HEK293 (cell line): ENCODE measurements at regions not wholly inside any gene's neighbourhood (a gene's known extent, or its start where the extent isn't known, plus 50 kb on each side); places are given as distances from the start of the nearest gene placed in this dataset.

Experiments used
- BCL11B ChIP-seq: fragments of 450-650 bp; formaldehyde crosslinking; IDR thresholded peaks from 2 replicates; pipeline ENCODE4 v1.5.1; 2016; ENCODE audit warnings: low read depth, missing biosample characterization, missing genetic modification characterization
- CTCF ChIP-seq: fragments of 450-650 bp; formaldehyde crosslinking; IDR thresholded peaks from 2 replicates; pipeline ENCODE4 v1.5.1; 2016; ENCODE audit warnings: missing biosample characterization, missing genetic modification characterization
- YY2 ChIP-seq: fragments of 450-650 bp; formaldehyde crosslinking; IDR thresholded peaks from 2 replicates; pipeline ENCODE4 v1.5.1; 2016; ENCODE audit warnings: missing biosample characterization, missing genetic modification characterization
- ZBTB49 ChIP-seq: fragments of 450-650 bp; formaldehyde crosslinking; IDR thresholded peaks from 2 replicates; pipeline ENCODE4 v1.5.1; 2016; ENCODE audit warnings: missing biosample characterization, missing genetic modification characterization, low read depth
- ZNF26 ChIP-seq: fragments of 450-650 bp; formaldehyde crosslinking; IDR thresholded peaks from 2 replicates; pipeline ENCODE4 v1.5.1; 2016; ENCODE audit warnings: missing biosample characterization, missing genetic modification characterization
- ZNF558 ChIP-seq: fragments of 450-650 bp; formaldehyde crosslinking; IDR thresholded peaks from 2 replicates; pipeline ENCODE4 v1.5.1; 2016; ENCODE audit warnings: missing biosample characterization, missing genetic modification characterization

- TF ChIP-seq ZNF26 (tag by site-specific recombination) = no peak
- TF ChIP-seq BCL11B (tag by site-specific recombination) = no peak
- TF ChIP-seq ZBTB49 = no peak
- no peak for TF ChIP-seq CTCF (tag by site-specific recombination)
- no peak for TF ChIP-seq YY2 (tag by site-specific recombination)
- no peak for TF ChIP-seq ZNF558 (tag by site-specific recombination)
Observed at GRCh38 chr11:26062660-26063059, 269.3 kb upstream of the ANO3 start.
